ENCODE measurements at regions not wholly inside any gene's neighbourhood (a gene's known extent, or its start where the extent isn't known, plus 50 kb on each side); places are given as distances from the start of the nearest gene placed in this dataset.

- no peak overlapping the region for H3K4me3 ChIP-seq (replicated peaks; ENCODE audit: low read depth, low read length)
- DNase-seq (ENCODE audit: low read depth) = no peak
- no peak for TF ChIP-seq CTCF (IDR thresholded peaks at IDR 0.05; ENCODE audit: low read length, missing control alignments)
Measured at GRCh38 chr2:17311106-17311619, 207.1 kb downstream of the RAD51AP2 start.

GRCh38 chr2:17309741-17310339, 208.4 kb downstream of the RAD51AP2 start:
- no peak overlapping the region for H3K4me3 ChIP-seq (replicated peaks; ENCODE audit: low read depth, low read length)
- peak; percentile 58 for DNase-seq (ENCODE audit: low read depth)
- peak; percentile 82 for TF ChIP-seq CTCF (IDR thresholded peaks at IDR 0.05; ENCODE audit: low read length, missing control alignments)

- H3K4me3 ChIP-seq (replicated peaks; ENCODE audit: low read depth, low read length) = no peak overlapping the region
- no peak for DNase-seq (ENCODE audit: low read depth)
- TF ChIP-seq CTCF (IDR thresholded peaks at IDR 0.05; ENCODE audit: low read length, missing control alignments) = no peak
Measured at GRCh38 chr2:17309181-17309580, 209.1 kb downstream of the RAD51AP2 start.

- no peak for TF ChIP-seq CTCF (IDR thresholded peaks at IDR 0.05; ENCODE audit: low read length, missing control alignments)
- no peak overlapping the region for H3K4me3 ChIP-seq (replicated peaks; ENCODE audit: low read depth, low read length)
- DNase-seq (ENCODE audit: low read depth) = no peak
Measured at GRCh38 chr2:17306706-17307105, 211.5 kb downstream of the RAD51AP2 start.

- no peak for TF ChIP-seq CTCF (IDR thresholded peaks at IDR 0.05; ENCODE audit: low read length, missing control alignments)
- DNase-seq (ENCODE audit: low read depth) = no peak
- no peak overlapping the region for H3K4me3 ChIP-seq (replicated peaks; ENCODE audit: low read depth, low read length)
Measured at GRCh38 chr2:17306219-17306618, 212.0 kb downstream of the RAD51AP2 start.

- DNase-seq (ENCODE audit: low read depth) = no peak
- no peak for TF ChIP-seq CTCF (IDR thresholded peaks at IDR 0.05; ENCODE audit: low read length, missing control alignments)
- no peak overlapping the region for H3K4me3 ChIP-seq (replicated peaks; ENCODE audit: low read depth, low read length)
Measured at GRCh38 chr2:17303521-17303920, 214.7 kb downstream of the RAD51AP2 start.

GRCh38 chr2:17303054-17303453, 215.2 kb downstream of the RAD51AP2 start:
- H3K4me3 ChIP-seq (replicated peaks; ENCODE audit: low read depth, low read length) = no peak overlapping the region
- peak; percentile 15 for DNase-seq (ENCODE audit: low read depth)
- TF ChIP-seq CTCF (IDR thresholded peaks at IDR 0.05; ENCODE audit: low read length, missing control alignments) = no peak

All from fibroblast of pulmonary artery (primary cell).